Liver (tissue), 8 donors: ENCODE measurements at regions not wholly inside any gene's neighbourhood (a gene's known extent, or its start where the extent isn't known, plus 50 kb on each side); places are given as distances from the start of the nearest gene placed in this dataset.

Source experiments
- DNase-seq: peaks from one replicate; pipeline ENCODE4 v3.0.0-alpha.2; 2017; ENCODE audit warnings: low spot score
- H3K27ac ChIP-seq, 2 donors: one replicate each; pipeline ENCODE4 v1.7.0; 2013; ENCODE audit warnings: inconsistent platforms in 2 of 2, low read length in 2 of 2, control low read depth in 1 of 2, low read depth in 1 of 2, mild to moderate bottlenecking in 1 of 2
- H3K27me3 ChIP-seq, 4 donors: one replicate each; pipeline versions ENCODE4 v1.6.1 to v1.7.0; 2013; ENCODE audit warnings: low read length in 3 of 4, inconsistent platforms in 1 of 4, mild to moderate bottlenecking in 1 of 4, moderate library complexity in 1 of 4; ENCODE audit not compliant: control insufficient read depth in 4 of 4, insufficient read depth in 4 of 4
- H3K36me3 ChIP-seq, 4 donors: one replicate each; pipeline versions ENCODE4 v1.6.1 to v1.7.0; 2013; ENCODE audit warnings: low read length in 3 of 4, mild to moderate bottlenecking in 3 of 4, low read depth in 1 of 4, moderate library complexity in 1 of 4; ENCODE audit not compliant: control insufficient read depth in 4 of 4, insufficient read depth in 3 of 4
- H3K4me1 ChIP-seq, 4 donors: one replicate each; pipeline versions ENCODE4 v1.6.1 to v1.7.0; 2013; ENCODE audit warnings: low read length in 3 of 4, mild to moderate bottlenecking in 3 of 4, moderate library complexity in 1 of 4; ENCODE audit not compliant: control insufficient read depth in 4 of 4, insufficient read depth in 4 of 4
- H3K4me3 ChIP-seq, 3 donors: one replicate each; pipeline versions ENCODE4 v1.6.1 to v1.7.0; 2013; ENCODE audit warnings: low read length in 3 of 3, control low read depth in 1 of 3, low read depth in 1 of 3, mild to moderate bottlenecking in 1 of 3
- H3K9ac ChIP-seq, 2 donors: one replicate each; pipeline ENCODE4 v1.7.0; 2013; ENCODE audit warnings: low read length in 2 of 2, mild to moderate bottlenecking in 2 of 2, moderate library complexity in 2 of 2, control low read depth in 1 of 2, low read depth in 1 of 2
- H3K9me3 ChIP-seq, 4 donors: one replicate each; pipeline versions ENCODE4 v1.6.1 to v1.7.0; 2013; ENCODE audit warnings: low read length in 3 of 4; ENCODE audit not compliant: control insufficient read depth in 4 of 4
- EGR1 ChIP-seq, 2 donors: IDR thresholded peaks; 2 replicates each; pipeline ENCODE4 v1.6.1; 2016 to 2018; ENCODE audit warnings: antibody characterized with exemption in 2 of 2, low read depth in 2 of 2
- FOXA1 ChIP-seq: IDR thresholded peaks from 2 replicates; pipeline ENCODE4 v1.6.1; 2016; ENCODE audit warnings: antibody characterized with exemption
- FOXA2 ChIP-seq: IDR thresholded peaks from 2 replicates; pipeline ENCODE4 v1.6.1; 2016; ENCODE audit warnings: antibody characterized with exemption
- GABPA ChIP-seq, 2 donors: IDR thresholded peaks in 1 of 2; conservative IDR thresholded peaks in 1 of 2; 2 replicates each; pipeline ENCODE4 v1.6.1; 2016; ENCODE audit warnings: antibody characterized with exemption in 2 of 2, mild to moderate bottlenecking in 1 of 2, moderate library complexity in 1 of 2
- HNF4A ChIP-seq, 2 donors: conservative IDR thresholded peaks; 2 replicates each; pipeline ENCODE4 v1.6.1; 2016; ENCODE audit warnings: antibody characterized with exemption in 2 of 2, mild to moderate bottlenecking in 2 of 2
- HNF4G ChIP-seq: IDR thresholded peaks from 2 replicates; pipeline ENCODE4 v1.6.1; 2016; ENCODE audit warnings: antibody characterized with exemption
- JUND ChIP-seq, 2 donors: IDR thresholded peaks; 2 replicates each; pipeline ENCODE4 v1.6.1; 2016; ENCODE audit warnings: antibody characterized with exemption in 2 of 2
- NR2F2 ChIP-seq: IDR thresholded peaks from 2 replicates; pipeline ENCODE4 v1.6.1; 2016; ENCODE audit warnings: antibody characterized with exemption
- RXRA ChIP-seq, 2 donors: IDR thresholded peaks; 2 replicates each; pipeline ENCODE4 v1.6.1; 2017 to 2018; ENCODE audit warnings: antibody characterized with exemption in 2 of 2, mild to moderate bottlenecking in 1 of 2
- SP1 ChIP-seq: IDR thresholded peaks from 2 replicates; pipeline ENCODE4 v1.6.1; 2018; ENCODE audit warnings: antibody characterized with exemption, mild to moderate bottlenecking
- TAF1 ChIP-seq: conservative IDR thresholded peaks from 2 replicates; pipeline ENCODE4 v1.6.1; 2016; ENCODE audit warnings: antibody characterized with exemption, mild to moderate bottlenecking
- YY1 ChIP-seq: IDR thresholded peaks from 2 replicates; pipeline ENCODE4 v1.6.1; 2016; ENCODE audit warnings: antibody characterized with exemption, mild to moderate bottlenecking
- WGBS: extraction: QIAGEN DNeasy Blood & Tissue Kit; methylation state at CpG from one replicate; pipeline ENCODE4 v1.1.7; 2013; 5-methylcytosine and 5-hydroxymethylcytosine counted together
- TF ChIP-seq, protein P1 (sequence below): IDR thresholded peaks from 2 replicates; pipeline ENCODE4 v1.6.1; 2016; ENCODE audit warnings: antibody characterized with exemption
- TF ChIP-seq, protein P2 (sequence below): fragments of 150-350 bp; IDR thresholded peaks from 2 replicates; pipeline ENCODE4 v1.5.1; 2017; ENCODE audit warnings: improper control_type of control experiment, low read depth, low read length; ENCODE audit not compliant: missing input control
- TF ChIP-seq, protein P3 (sequence below): IDR thresholded peaks from 2 replicates; pipeline ENCODE4 v1.6.1; 2016; ENCODE audit warnings: antibody characterized with exemption
- TF ChIP-seq, protein P4 (sequence below): IDR thresholded peaks from 2 replicates; pipeline ENCODE4 v1.6.1; 2016; ENCODE audit warnings: antibody characterized with exemption, mild to moderate bottlenecking
- donor health status: healthy.
- donor health status: healthy.
- donor health status: healthy.
- donor health status: healthy.
- donor health status: healthy.

GRCh38 chr1:209367061-209367772, 216.3 kb upstream of the CAMK1G start:
- H3K9me3 ChIP-seq = peaks cover 0 to 3% (median under 1%) of the 10 kb centered on the region in 4 donors
- H3K9ac ChIP-seq = no peak overlapping the region
- no peak for DNase-seq
- H3K27me3 ChIP-seq = peaks cover 0 to 2% (median 0%) of the 10 kb centered on the region in 4 donors
- TF ChIP-seq EGR1 (IDR thresholded peaks at IDR 0.05; ENCODE audit: low read depth in 2 of 2) (no peak), NR2F2 (no peak), JUND (IDR thresholded peaks at IDR 0.05) (no peak), FOXA1 (no peak), GABPA (IDR thresholded peaks at IDR 0.05 in 1 of 2, conservative IDR thresholded peaks at IDR 0.05 in 1 of 2) (no peak), FOXA2 (no peak), YY1 (no peak), RXRA (IDR thresholded peaks at IDR 0.05) (no peak), HNF4A (conservative IDR thresholded peaks at IDR 0.05) (no peak), HNF4G (no peak), TAF1 (no peak), SP1 (no peak)
- TF ChIP-seq, protein P1, sequence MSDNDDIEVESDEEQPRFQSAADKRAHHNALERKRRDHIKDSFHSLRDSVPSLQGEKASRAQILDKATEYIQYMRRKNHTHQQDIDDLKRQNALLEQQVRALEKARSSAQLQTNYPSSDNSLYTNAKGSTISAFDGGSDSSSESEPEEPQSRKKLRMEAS = no peak
- TF ChIP-seq, protein P2, sequence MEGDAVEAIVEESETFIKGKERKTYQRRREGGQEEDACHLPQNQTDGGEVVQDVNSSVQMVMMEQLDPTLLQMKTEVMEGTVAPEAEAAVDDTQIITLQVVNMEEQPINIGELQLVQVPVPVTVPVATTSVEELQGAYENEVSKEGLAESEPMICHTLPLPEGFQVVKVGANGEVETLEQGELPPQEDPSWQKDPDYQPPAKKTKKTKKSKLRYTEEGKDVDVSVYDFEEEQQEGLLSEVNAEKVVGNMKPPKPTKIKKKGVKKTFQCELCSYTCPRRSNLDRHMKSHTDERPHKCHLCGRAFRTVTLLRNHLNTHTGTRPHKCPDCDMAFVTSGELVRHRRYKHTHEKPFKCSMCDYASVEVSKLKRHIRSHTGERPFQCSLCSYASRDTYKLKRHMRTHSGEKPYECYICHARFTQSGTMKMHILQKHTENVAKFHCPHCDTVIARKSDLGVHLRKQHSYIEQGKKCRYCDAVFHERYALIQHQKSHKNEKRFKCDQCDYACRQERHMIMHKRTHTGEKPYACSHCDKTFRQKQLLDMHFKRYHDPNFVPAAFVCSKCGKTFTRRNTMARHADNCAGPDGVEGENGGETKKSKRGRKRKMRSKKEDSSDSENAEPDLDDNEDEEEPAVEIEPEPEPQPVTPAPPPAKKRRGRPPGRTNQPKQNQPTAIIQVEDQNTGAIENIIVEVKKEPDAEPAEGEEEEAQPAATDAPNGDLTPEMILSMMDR = no peak
- TF ChIP-seq, protein P3, sequence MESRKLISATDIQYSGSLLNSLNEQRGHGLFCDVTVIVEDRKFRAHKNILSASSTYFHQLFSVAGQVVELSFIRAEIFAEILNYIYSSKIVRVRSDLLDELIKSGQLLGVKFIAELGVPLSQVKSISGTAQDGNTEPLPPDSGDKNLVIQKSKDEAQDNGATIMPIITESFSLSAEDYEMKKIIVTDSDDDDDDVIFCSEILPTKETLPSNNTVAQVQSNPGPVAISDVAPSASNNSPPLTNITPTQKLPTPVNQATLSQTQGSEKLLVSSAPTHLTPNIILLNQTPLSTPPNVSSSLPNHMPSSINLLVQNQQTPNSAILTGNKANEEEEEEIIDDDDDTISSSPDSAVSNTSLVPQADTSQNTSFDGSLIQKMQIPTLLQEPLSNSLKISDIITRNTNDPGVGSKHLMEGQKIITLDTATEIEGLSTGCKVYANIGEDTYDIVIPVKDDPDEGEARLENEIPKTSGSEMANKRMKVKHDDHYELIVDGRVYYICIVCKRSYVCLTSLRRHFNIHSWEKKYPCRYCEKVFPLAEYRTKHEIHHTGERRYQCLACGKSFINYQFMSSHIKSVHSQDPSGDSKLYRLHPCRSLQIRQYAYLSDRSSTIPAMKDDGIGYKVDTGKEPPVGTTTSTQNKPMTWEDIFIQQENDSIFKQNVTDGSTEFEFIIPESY = no peak
- TF ChIP-seq, protein P4, sequence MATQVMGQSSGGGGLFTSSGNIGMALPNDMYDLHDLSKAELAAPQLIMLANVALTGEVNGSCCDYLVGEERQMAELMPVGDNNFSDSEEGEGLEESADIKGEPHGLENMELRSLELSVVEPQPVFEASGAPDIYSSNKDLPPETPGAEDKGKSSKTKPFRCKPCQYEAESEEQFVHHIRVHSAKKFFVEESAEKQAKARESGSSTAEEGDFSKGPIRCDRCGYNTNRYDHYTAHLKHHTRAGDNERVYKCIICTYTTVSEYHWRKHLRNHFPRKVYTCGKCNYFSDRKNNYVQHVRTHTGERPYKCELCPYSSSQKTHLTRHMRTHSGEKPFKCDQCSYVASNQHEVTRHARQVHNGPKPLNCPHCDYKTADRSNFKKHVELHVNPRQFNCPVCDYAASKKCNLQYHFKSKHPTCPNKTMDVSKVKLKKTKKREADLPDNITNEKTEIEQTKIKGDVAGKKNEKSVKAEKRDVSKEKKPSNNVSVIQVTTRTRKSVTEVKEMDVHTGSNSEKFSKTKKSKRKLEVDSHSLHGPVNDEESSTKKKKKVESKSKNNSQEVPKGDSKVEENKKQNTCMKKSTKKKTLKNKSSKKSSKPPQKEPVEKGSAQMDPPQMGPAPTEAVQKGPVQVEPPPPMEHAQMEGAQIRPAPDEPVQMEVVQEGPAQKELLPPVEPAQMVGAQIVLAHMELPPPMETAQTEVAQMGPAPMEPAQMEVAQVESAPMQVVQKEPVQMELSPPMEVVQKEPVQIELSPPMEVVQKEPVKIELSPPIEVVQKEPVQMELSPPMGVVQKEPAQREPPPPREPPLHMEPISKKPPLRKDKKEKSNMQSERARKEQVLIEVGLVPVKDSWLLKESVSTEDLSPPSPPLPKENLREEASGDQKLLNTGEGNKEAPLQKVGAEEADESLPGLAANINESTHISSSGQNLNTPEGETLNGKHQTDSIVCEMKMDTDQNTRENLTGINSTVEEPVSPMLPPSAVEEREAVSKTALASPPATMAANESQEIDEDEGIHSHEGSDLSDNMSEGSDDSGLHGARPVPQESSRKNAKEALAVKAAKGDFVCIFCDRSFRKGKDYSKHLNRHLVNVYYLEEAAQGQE = no peak
- H3K4me1 ChIP-seq = no peaks in the 10 kb centered on the region
- H3K4me3 ChIP-seq = no peak overlapping the region
- no peaks in the 10 kb centered on the region for H3K36me3 ChIP-seq
- WGBS = 75% methylated on average over 7 of the region's 7 CpGs
- no peak overlapping the region for H3K27ac ChIP-seq
